ENCODE measurements at regions not wholly inside any gene's neighbourhood (a gene's known extent, or its start where the extent isn't known, plus 50 kb on each side); places are given as distances from the start of the nearest gene placed in this dataset.
"Not testable (repeated sequence)": the region's sequence is repeated elsewhere in the genome, so short reads cannot be mapped to it uniquely, and the experiment has no call there.

DNA sequence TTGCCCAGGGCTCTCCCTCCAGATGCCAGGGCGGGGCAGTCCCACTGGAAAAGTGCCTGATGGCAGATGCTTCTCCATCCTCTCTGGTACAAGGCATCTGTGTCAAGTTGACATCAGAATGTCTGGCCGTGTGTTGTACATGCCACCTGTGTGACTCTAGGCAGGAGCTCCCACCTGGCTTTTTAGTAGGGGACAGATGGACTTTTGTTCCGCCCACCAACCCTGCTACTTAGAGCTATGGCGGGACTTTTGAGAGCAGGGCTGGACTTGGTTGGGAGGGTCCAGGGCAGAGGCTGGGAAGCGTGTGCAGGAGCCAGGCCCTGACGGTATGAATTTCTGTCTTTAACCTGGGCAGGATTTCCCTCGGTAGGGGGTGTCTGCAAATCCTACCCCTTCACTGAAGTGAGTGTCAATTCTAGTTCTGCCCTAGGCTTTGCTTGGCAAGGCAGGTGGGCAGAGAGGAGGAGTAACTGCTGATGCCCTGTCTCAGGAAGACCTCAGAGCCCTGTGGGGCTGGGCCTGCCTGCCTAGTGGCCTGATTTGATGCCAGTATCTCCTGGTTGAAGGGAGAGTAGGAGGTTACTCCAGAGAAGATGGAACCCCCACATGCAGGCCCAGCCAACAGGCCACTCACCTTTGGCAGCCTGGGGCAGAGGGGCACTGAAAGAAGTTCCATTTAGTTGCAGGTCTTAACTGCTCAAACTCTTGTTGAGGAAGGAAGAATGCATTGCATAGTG lies 99.1 kb downstream of the PJA1 start:
- H3K4me1 ChIP-seq: no peaks in the 10 kb centered on the region

DNA sequence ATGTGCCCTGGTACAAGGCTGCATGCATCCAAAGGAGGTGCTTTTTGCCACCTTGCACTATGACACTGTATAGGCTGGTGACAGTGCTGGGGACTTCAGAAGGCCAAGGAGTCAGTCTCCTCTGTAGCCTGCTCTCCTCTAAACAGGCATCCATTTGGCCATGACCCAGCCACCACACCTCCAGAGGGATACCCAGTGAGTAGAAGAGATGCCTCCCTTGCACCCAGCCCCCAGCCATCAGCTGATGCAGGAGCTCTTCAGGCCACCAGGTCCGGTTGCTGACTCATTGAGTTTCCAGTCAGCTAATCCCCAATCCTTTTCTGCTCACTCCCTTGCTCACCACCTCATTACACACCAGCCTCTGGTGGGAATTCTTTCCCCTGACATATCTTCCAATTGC lies 99.8 kb downstream of the PJA1 start:
- TF ChIP-seq Cebpa-rat (IDR thresholded peaks at IDR 0.05): no peak
- H3K9me3 ChIP-seq: peaks cover 5% of the 10 kb centered on the region; the same call in 1 of the 2 replicates
- H3K27ac ChIP-seq: no peak overlapping the region
- no peak overlapping the region for H3K4me3 ChIP-seq
- H3K27me3 ChIP-seq: peaks cover 89% of the 10 kb centered on the region
- H4K20me1 ChIP-seq: peaks cover 5% of the 10 kb centered on the region; the same call in 1 of the 2 replicates
- H3K9ac ChIP-seq: no peak overlapping the region
- no peaks in the 10 kb centered on the region for H3K4me1 ChIP-seq
- H3K4me2 ChIP-seq: no peak overlapping the region
- H3K36me3 ChIP-seq: no peaks in the 10 kb centered on the region

More for the DNA sequence above, 99.1 kb downstream of the PJA1 start:
- Histone ChIP-seq H3K36me3 (no peaks in the 10 kb centered on the region), H3K9ac (no peak overlapping the region), H3K27me3 (peaks cover 97% of the 10 kb centered on the region), H3K9me3 (peaks cover 5% of the 10 kb centered on the region; the same call in 1 of the 2 replicates), H4K20me1 (peaks cover 5% of the 10 kb centered on the region; the same call in 1 of the 2 replicates), H3K27ac (no peak overlapping the region), H3K4me3 (no peak overlapping the region), H3K4me2 (no peak overlapping the region)
- no peak for TF ChIP-seq Cebpa-rat (IDR thresholded peaks at IDR 0.05)

DNA sequence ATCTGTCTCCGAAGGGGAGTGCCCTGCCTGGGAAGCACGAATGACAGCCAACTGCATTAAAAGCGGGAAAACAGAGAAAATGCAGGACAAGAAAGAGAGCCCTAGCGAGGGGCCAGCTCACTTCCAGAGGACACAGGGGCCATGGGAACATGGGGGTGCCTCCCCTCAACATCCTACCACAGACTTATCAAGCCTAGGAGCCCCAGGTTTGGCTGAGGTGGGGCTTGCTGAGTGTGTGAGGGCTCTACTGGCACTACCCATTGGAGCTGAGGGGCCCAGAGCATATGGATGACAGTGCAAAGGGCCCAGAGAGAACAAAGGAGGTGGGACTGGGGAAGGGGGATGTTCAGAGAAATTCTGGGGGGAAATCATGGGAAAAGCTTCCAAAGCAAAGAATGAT lies 101.8 kb downstream of the PJA1 start:
- TF ChIP-seq Cebpa-rat (IDR thresholded peaks at IDR 0.05): no peak
- H3K4me1 ChIP-seq: 0 out of 2 replicates have a peak, but pooled peaks cover 3% of the 10 kb centered on the region
- H4K20me1 ChIP-seq: peaks cover 5% of the 10 kb centered on the region; the same call in 1 of the 2 replicates
- H3K9me3 ChIP-seq: peaks cover 5% of the 10 kb centered on the region; the same call in 1 of the 2 replicates
- H3K27ac ChIP-seq: no peak overlapping the region
- H3K36me3 ChIP-seq: no peaks in the 10 kb centered on the region
- no peak overlapping the region for H3K4me2 ChIP-seq
- no peak overlapping the region for H3K4me3 ChIP-seq
- H3K9ac ChIP-seq: no peak overlapping the region
- H3K27me3 ChIP-seq: peaks cover 71% of the 10 kb centered on the region

DNA sequence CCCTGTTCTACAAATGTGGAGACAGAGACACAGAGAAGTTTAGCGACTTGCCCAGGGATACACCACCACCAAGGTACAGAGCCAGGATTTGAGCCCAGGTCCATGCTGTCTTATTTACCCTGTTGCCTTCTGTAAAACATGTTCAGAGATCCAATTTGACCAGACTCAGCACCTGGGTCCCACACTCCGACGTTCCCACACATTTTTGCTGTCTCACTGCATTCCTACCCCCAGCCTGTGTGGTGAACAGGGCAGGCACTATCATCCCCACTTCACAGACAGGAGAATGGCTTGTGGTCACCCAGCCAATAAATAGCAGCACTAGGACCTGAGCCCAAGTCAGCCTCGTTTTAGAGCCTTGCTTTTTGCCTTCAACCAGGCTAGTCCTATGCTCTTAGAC lies 102.8 kb downstream of the PJA1 start:
- no peak overlapping the region for H3K4me3 ChIP-seq
- H3K4me2 ChIP-seq: no peak overlapping the region
- 0 out of 2 replicates have a peak, but pooled peaks cover 3% of the 10 kb centered on the region for H3K4me1 ChIP-seq
- peaks cover 61% of the 10 kb centered on the region for H3K27me3 ChIP-seq
- H3K36me3 ChIP-seq: no peaks in the 10 kb centered on the region
- H3K27ac ChIP-seq: no peak overlapping the region
- peaks cover 5% of the 10 kb centered on the region; the same call in 1 of the 2 replicates for H4K20me1 ChIP-seq
- H3K9me3 ChIP-seq: peaks cover 5% of the 10 kb centered on the region; the same call in 1 of the 2 replicates
- TF ChIP-seq Cebpa-rat (IDR thresholded peaks at IDR 0.05): no peak
- H3K9ac ChIP-seq: no peak overlapping the region

DNA sequence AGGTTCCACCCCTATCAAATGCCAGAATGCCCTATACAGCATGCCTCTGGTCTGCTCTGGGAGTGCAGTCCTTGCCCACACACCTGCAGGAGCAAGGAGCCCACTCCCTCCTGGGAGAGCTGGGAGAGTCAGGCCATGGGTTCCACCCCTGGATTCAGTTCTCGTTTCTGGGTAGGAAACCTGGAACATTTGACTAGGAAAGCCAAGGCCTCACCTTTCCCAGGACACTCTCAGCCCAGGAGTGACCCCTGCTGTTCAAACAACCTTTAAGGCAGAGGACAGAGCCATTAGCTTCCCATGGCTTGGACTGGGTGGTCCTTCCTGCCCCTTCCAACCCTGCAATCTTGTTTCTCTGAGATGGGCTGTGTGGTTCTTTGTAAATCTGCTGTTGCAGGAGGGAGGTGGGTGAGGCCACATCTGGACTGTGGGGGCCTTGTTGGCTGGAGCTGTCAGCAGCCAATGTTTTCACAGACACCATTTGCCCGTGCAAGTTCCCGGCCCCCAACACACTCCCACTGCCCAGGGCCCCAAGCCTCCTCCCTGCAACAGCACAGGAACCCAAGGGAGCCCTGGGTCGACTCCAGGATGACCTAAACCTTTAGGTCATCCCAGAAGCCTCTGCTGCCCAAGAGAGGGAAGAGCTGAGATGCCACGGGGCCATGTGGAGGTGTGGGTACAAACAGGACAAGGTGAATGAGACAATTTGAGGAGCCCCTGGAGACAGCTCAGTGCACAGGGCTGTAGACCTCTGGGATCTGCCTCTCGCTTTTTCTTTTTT lies 104.4 kb downstream of the PJA1 start:
- Histone ChIP-seq H3K9ac (no peak overlapping the region), H3K4me3 (no peak overlapping the region), H4K20me1 (no peaks in the 10 kb centered on the region; the same call in 1 of the 2 replicates), H3K36me3 (no peaks in the 10 kb centered on the region), H3K4me2 (0 out of 2 replicates have a peak overlapping the region, but pooled peaks have one; percentile 12), H3K27me3 (peaks cover 44% of the 10 kb centered on the region), H3K27ac (no peak overlapping the region), H3K4me1 (0 out of 2 replicates have a peak, but pooled peaks cover 3% of the 10 kb centered on the region), H3K9me3 (peaks cover 5% of the 10 kb centered on the region; the same call in 1 of the 2 replicates)
- no peak for TF ChIP-seq Cebpa-rat (IDR thresholded peaks at IDR 0.05)

DNA sequence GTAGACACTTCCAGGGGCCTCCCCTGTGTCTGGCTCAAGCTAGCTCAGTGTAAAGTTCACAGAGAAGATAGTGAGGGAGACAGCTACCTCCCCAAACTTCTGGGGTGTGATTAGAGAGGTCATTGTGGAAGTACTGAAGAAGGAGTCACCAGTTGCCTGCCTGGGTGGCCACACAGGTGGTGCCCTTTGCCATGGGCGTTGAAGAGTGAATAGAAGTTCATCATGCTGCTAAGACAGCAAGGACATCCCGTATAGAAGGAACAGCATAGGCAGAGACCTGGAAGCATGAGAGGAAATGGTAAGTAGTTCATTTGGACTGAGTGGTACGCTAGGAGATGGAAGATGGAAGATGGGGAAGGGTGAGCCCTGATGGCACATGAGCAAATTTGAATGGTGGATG lies 110.1 kb downstream of the PJA1 start:
- Histone ChIP-seq H3K36me3 (no peaks in the 10 kb centered on the region), H3K9ac (no peak overlapping the region), H3K4me2 (no peak overlapping the region), H3K27me3 (peaks cover 25% of the 10 kb centered on the region), H3K4me1 (0 out of 2 replicates have a peak, but pooled peaks cover 3% of the 10 kb centered on the region), H4K20me1 (no peaks in the 10 kb centered on the region; the same call in 1 of the 2 replicates), H3K9me3 (no peaks in the 10 kb centered on the region), H3K4me3 (no peak overlapping the region), H3K27ac (no peak overlapping the region)
- no peak for TF ChIP-seq Cebpa-rat (IDR thresholded peaks at IDR 0.05)

DNA sequence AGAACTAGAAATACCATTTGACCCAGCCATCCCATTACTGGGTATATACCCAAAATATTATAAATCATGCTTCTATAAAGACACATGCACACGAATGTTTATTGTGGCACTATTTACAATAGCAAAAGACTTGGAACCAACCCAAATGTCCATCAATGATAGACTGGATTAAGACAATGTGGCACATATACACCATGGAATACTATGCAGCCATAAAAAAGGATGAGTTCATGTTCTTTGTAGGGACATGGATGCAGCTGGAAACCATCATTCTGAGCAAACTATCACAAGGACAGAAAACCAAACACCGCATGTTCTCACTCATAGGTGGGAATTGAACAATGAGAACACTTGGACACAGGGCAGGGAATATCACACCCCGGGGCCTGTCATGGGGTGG lies 110.8 kb downstream of the PJA1 start:
- not testable (repeated sequence) for H3K4me3 ChIP-seq, H3K4me1 ChIP-seq, H3K9me3 ChIP-seq, H3K27ac ChIP-seq, H3K9ac ChIP-seq, H3K36me3 ChIP-seq, H4K20me1 ChIP-seq, H3K4me2 ChIP-seq
- H3K27me3 ChIP-seq: peaks cover 32% of the 10 kb centered on the region

DNA sequence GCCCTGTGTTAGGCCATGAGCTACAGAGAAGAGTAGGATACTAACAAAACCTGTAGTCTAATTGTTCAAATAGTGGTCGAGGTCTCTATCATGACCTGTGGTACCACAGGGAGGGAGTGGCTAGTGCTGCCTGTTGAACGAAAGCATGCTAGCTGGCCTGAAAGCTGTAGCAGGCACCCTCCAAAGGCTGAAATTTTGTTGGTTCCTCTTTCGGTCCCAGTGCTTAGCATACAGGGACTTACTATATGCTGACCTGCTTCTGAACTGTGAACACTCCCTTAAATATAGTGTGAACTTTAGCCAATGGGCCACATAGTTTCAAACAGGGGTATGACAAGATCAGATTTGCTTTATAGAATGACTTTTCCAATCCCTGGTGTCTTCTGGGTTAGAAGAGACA lies 113.4 kb downstream of the PJA1 start:
- H4K20me1 ChIP-seq: no peaks in the 10 kb centered on the region

DNA sequence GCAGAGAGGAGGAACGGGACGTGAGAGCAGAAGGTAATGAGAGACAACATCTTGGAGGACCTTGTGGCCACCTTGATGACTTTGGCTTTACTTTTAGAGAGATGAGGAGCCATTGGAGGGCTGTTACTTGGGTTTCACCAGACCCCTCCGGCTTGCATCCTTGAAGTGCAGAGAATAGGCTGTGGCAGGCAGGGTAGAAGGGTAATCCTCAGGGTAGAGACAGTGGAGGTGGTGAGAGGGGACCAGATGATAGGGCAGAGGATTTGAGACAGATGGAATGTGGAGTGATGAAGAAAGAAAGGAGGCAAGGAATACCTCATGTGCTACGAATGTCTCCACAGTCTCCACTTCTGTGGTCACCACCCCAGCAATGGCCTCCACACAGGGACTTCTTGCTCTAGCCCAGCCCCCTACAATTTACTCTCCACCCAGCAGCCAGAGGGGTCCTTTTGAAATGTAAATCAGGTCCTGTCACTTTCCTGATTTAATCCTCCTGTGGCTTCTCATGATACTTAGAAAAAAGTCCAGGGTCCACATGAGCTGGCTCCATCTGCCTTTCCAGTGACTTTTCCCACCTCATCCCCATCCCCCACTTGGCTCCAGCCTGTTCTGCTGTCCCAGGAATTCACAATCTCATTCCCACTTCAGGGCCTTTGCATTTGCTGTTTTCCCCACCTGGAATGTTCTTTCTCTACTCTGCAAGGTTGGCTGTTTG lies 115.0 kb downstream of the PJA1 start:
- no peak overlapping the region for H3K4me2 ChIP-seq
- no peaks in the 10 kb centered on the region for H3K36me3 ChIP-seq
- no peak overlapping the region for H3K9ac ChIP-seq
- no peak overlapping the region for H3K27ac ChIP-seq
- no peak for TF ChIP-seq Cebpa-rat (IDR thresholded peaks at IDR 0.05)
- H3K4me1 ChIP-seq: peaks cover 9% of the 10 kb centered on the region; the same call in 1 of the 2 replicates
- H3K4me3 ChIP-seq: no peak overlapping the region
- H3K9me3 ChIP-seq: no peaks in the 10 kb centered on the region
- H3K27me3 ChIP-seq: peaks cover 69% of the 10 kb centered on the region
- H4K20me1 ChIP-seq: no peaks in the 10 kb centered on the region

More for the DNA sequence above, 113.4 kb downstream of the PJA1 start:
- no peak overlapping the region for H3K27ac ChIP-seq
- no peak overlapping the region for H3K4me3 ChIP-seq
- no peak overlapping the region for H3K9ac ChIP-seq
- H3K9me3 ChIP-seq: no peaks in the 10 kb centered on the region
- peaks cover 9% of the 10 kb centered on the region; the same call in 1 of the 2 replicates for H3K4me1 ChIP-seq
- TF ChIP-seq Cebpa-rat (IDR thresholded peaks at IDR 0.05): no peak
- H3K27me3 ChIP-seq: peaks cover 58% of the 10 kb centered on the region
- no peak overlapping the region for H3K4me2 ChIP-seq
- H3K36me3 ChIP-seq: no peaks in the 10 kb centered on the region
